Stimulated activated CD4-positive, alpha-beta T cell treated with anti-CD3 and anti-CD28 coated beads, Interleukin-2, amount 100 ng/mL, for 48 hours (primary cell): ENCODE measurements at regions not wholly inside any gene's neighbourhood (a gene's known extent, or its start where the extent isn't known, plus 50 kb on each side); places are given as distances from the start of the nearest gene placed in this dataset.

ENCODE experiments used
- DNase-seq, 2 donors: peaks; one replicate each; pipeline ENCODE4 v3.0.0-alpha.2; 2020

- DNase-seq, result no peak
These were observed 260.1 kb upstream of the HABP2 start for GRCh38 chr10:113292743-113293142.

- no peak for DNase-seq
These were observed 259.7 kb upstream of the HABP2 start for GRCh38 chr10:113293167-113293566.

- no peak for DNase-seq
These were observed 258.0 kb upstream of the HABP2 start for GRCh38 chr10:113294868-113295267.

- DNase-seq, result no peak
These were observed 255.6 kb upstream of the HABP2 start for GRCh38 chr10:113297226-113297625.

GRCh38 chr10:113298616-113299015 is 254.2 kb upstream of the HABP2 start:
- no peak for DNase-seq

GRCh38 chr10:113300201-113300600 is 252.7 kb upstream of the HABP2 start:
- no peak for DNase-seq

GRCh38 chr10:113300617-113301016 is 252.2 kb upstream of the HABP2 start:
- no peak for DNase-seq

GRCh38 chr10:113301342-113301984 is 251.4 kb upstream of the HABP2 start:
- DNase-seq, result no peak

- no peak for DNase-seq
These were observed 250.8 kb upstream of the HABP2 start for GRCh38 chr10:113302062-113302461.

GRCh38 chr10:113303544-113304146 is 249.2 kb upstream of the HABP2 start:
- no peak for DNase-seq

- DNase-seq, result no peak
These were observed 248.1 kb upstream of the HABP2 start for GRCh38 chr10:113304726-113305125.

GRCh38 chr10:113305871-113306270 is 247.0 kb upstream of the HABP2 start:
- no peak for DNase-seq

GRCh38 chr10:113309791-113310190 is 243.1 kb upstream of the HABP2 start:
- no peak for DNase-seq

GRCh38 chr10:113310347-113310746 is 242.5 kb upstream of the HABP2 start:
- no peak for DNase-seq

GRCh38 chr10:113313048-113313602 is 239.7 kb upstream of the HABP2 start:
- no peak for DNase-seq

- DNase-seq, result no peak
These were observed 239.1 kb upstream of the HABP2 start for GRCh38 chr10:113313722-113314121.

- no peak for DNase-seq
These were observed 236.3 kb upstream of the HABP2 start for GRCh38 chr10:113316506-113316905.

- no peak for DNase-seq
These were observed 235.4 kb upstream of the HABP2 start for GRCh38 chr10:113317489-113317888.

GRCh38 chr10:113319479-113319878 is 233.4 kb upstream of the HABP2 start:
- no peak for DNase-seq

GRCh38 chr10:113320211-113320610 is 232.6 kb upstream of the HABP2 start:
- DNase-seq, result no peak

GRCh38 chr10:113320987-113321386 is 231.9 kb upstream of the HABP2 start:
- DNase-seq, result no peak

- DNase-seq, result no peak
These were observed 230.0 kb upstream of the HABP2 start for GRCh38 chr10:113322843-113323242.

GRCh38 chr10:113323985-113324384 is 228.9 kb upstream of the HABP2 start:
- no peak for DNase-seq
